GM18519 (cell line): ENCODE measurements at regions not wholly inside any gene's neighbourhood (a gene's known extent, or its start where the extent isn't known, plus 50 kb on each side); places are given as distances from the start of the nearest gene placed in this dataset.
"Not testable (repeated sequence)": the region's sequence is repeated elsewhere in the genome, so short reads cannot be mapped to it uniquely, and the experiment has no call there.

Experiments
- ATAC-seq: cut with Tn5 transposase; IDR thresholded peaks from one replicate; pipeline ENCODE4 v1.9.1; 2021; ENCODE audit warnings: mild to moderate bottlenecking, moderate library complexity; ENCODE audit not compliant: unreplicated experiment, low FRiP score

GRCh38 chr12:34301251-34302130 is 279.2 kb downstream of the ALG10 start:
- ATAC-seq = no peak

- no peak for ATAC-seq
These were observed 280.0 kb downstream of the ALG10 start for GRCh38 chr12:34302131-34302885.

GRCh38 chr12:34303091-34303870 is 281.0 kb downstream of the ALG10 start:
- ATAC-seq = no peak

- ATAC-seq = no peak
These were observed 281.7 kb downstream of the ALG10 start for GRCh38 chr12:34304001-34304400.

DNA sequence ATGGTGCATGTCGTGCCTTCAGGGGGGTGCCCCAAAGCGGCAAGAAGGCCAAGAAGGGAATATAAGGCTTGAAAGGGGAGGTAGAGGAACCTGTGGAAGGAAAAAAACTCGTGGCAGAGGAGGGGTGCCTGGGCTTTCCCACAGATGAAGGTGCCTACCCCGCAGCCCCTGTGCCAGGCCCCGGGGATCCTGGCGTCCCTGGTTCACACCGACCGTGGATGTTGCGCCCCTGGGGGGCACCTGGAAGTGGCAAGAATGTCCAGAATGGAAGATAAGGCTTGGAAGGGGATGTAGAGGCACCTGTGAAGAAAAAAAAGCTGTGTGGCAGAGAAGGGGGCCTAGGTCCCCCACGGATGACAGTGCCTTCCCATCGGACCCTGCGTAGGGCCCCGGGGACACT is 282.2 kb downstream of the ALG10 start:
- no peak for ATAC-seq

GRCh38 chr12:34305176-34305575 is 282.9 kb downstream of the ALG10 start:
- no peak for ATAC-seq

GRCh38 chr12:34306133-34306830 is 284.0 kb downstream of the ALG10 start:
- no peak for ATAC-seq

DNA sequence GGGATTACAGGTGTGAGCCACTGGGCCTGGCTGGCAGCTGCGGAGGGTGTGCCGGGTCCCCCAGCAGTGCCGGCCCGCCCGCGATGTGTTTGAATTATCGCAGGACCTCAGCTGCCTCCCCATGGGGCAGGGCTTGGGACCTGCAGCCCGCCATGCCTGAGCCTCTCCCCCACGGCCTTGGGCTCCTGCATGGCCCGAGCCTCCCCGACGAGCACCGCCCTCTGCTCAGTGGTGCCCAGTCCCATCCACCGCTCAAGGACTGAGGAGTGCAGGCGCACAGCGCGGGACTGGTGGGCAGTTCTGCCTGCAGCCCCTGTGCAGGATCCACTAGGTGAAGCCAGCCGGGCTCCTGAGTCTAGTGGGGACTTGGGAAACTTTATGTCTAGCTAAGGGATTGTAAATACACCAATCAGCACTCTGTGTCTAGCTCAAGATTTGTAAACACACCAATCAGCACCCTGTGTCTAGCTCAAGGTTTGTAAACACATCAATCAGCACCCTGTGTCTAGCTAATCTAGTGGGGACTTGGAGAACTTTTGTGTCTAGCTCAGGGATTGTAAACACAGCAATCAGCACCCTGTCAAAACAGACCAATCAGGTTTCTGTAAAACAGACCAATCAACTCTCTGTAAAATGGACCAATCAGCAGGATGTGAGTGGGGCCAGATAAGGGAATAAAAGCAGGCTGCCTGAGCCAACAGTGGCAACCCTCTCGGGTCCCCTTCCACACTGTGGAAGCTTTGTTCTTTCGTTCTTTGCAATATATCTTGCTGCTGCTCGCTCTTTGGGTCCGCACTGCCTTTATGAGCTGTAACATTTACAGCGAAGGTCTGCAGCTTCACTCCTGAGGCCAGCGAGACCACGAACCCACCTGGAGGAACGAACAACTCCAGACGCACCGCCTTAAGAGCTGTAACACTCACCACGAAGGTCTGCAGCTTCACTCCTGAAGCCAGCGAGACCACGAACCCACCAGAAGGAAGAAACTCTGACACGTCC is 287.8 kb downstream of the ALG10 start:
- not testable (repeated sequence) for ATAC-seq

GRCh38 chr12:34311337-34311736 is 289.0 kb downstream of the ALG10 start:
- ATAC-seq = no peak

- no peak for ATAC-seq
These were observed 305.4 kb downstream of the ALG10 start for GRCh38 chr12:34327671-34328070.

DNA sequence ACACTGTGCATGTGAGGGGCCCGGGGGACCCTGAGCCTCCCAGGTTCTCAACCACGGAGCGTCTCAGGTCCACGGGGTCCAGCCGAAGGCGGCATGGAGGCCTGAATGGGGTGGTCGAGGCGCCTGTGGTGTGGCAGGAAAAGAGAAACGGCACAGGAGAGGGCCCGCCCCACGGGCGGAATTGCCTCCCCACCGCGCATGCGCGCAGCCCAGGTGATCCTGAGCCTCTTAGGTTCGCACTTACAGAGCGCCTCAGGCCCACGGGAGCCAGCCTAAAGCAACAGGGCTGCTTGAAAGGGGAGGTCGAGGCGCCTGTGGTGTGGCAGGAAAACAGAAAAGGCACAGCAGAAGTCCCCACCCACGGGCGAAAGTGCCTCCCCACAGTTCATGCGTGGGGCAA is 311.0 kb downstream of the ALG10 start:
- no peak for ATAC-seq

DNA sequence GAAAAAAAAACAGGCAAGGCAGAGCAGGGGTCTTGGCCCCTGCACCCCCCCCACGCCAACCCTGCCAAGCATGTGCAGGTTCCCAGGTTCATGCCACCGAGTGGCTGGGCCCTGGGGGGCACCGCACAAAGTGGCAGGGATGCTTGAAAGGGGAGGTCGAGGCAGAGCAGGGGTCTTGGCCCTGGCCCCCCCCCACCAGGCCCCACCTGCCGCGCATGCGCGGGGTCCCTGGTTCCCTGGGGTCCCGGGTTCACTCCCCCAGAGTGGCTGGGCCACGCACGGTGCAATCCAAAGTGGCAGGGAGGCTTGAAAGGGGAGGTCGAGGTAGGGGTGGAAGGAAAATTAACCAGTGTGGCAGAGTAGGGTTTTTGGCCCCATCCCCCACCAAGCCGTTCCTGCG is 312.2 kb downstream of the ALG10 start:
- ATAC-seq = no peak

- no peak for ATAC-seq
These were observed 312.9 kb downstream of the ALG10 start for GRCh38 chr12:34334953-34335743.

GRCh38 chr12:34335819-34336262 is 313.5 kb downstream of the ALG10 start:
- ATAC-seq = no peak

- no peak for ATAC-seq
These were observed 314.5 kb downstream of the ALG10 start for GRCh38 chr12:34336619-34337465.

DNA sequence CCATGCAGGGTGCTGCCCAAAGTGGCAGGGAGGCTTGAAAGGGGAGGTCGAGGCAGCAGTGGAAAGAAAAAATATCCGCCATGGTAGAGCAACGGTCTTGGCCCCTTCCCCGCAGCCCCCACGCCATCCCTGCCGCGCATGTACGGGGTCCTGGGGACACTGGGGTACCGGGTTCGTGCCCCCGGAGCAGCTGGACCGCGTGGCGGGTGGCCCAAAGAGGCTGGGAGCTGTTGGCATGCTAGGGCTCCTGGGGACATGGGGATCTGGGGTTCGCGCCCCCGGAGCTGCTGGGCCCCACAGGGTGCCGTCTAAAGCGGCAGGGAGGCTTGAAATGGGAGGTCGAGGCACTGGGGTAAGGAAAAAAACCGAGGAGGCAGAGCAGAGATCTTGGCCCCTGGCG is 316.5 kb downstream of the ALG10 start:
- no peak for ATAC-seq

GRCh38 chr12:34339922-34340321 is 317.6 kb downstream of the ALG10 start:
- ATAC-seq = no peak
